IMR-90 (cell line): ENCODE measurements at regions not wholly inside any gene's neighbourhood (a gene's known extent, or its start where the extent isn't known, plus 50 kb on each side); places are given as distances from the start of the nearest gene placed in this dataset.

Source experiments
- ATAC-seq: fragments of 200-7000 bp; cut with Tn5 transposase; 2 replicates; pipeline ENCODE4 v1.9.1; 2020; ENCODE audit warnings: low read depth, mild to moderate bottlenecking, moderate library complexity
- BruUV-seq: library from RNA; stranded (reverse); fragments of 400-500 nt; replicated peaks from 2 replicates; lab custom pipeline; 2021; lab: Mats Ljungman, UMichigan
- CTCF ChIA-PET: fragments of 300-600 bp; formaldehyde crosslinking; extraction: SDS; loops from one replicate; lab custom pipeline; 2021; ENCODE audit warnings: antibody characterized with exemption; lab: Yijun Ruan, JAX
- POLR2A ChIA-PET: fragments of 300-600 bp; sonication (Branson Sonifier 250); formaldehyde crosslinking; loops from one replicate; lab custom pipeline; 2022; ENCODE audit warnings: antibody characterized with exemption; ENCODE audit not compliant: unreplicated experiment; lab: Charles Lee
- DNase-seq: peaks from one replicate; pipeline ENCODE4 v3.0.0; 2013
- H2AFZ ChIP-seq: replicated peaks from 2 replicates; pipeline ENCODE3; 2013; ENCODE audit warnings: low read length, mild to moderate bottlenecking; ENCODE audit not compliant: poor library complexity
- H2AK5ac ChIP-seq: 2 replicates; pipeline ENCODE4 v1.6.1; 2013; ENCODE audit warnings: low read depth, low read length, inconsistent platforms
- H2AK9ac ChIP-seq: replicated peaks from 2 replicates; pipeline ENCODE3; 2013; ENCODE audit warnings: mild to moderate bottlenecking, low read depth, low read length, moderate library complexity; ENCODE audit not compliant: poor library complexity
- H2BK120ac ChIP-seq: 2 replicates; pipeline ENCODE4 v1.6.1; 2013; ENCODE audit warnings: low read depth, low read length, inconsistent platforms
- H2BK15ac ChIP-seq: 3 replicates; pipeline ENCODE4 v1.6.1; 2013; ENCODE audit warnings: low read depth, low read length, inconsistent platforms
- H2BK20ac ChIP-seq: 2 replicates; pipeline ENCODE4 v1.6.1; 2013; ENCODE audit warnings: low read depth, mild to moderate bottlenecking, inconsistent platforms, low read length, moderate library complexity
- H2BK5ac ChIP-seq: 2 replicates; pipeline ENCODE4 v1.6.1; 2013; ENCODE audit warnings: mild to moderate bottlenecking, low read depth, low read length, inconsistent platforms; ENCODE audit not compliant: poor library complexity, severe bottlenecking
- H3K14ac ChIP-seq: replicated peaks from 2 replicates; pipeline ENCODE4 v1.6.1; 2013; ENCODE audit warnings: low read depth, low read length, inconsistent platforms
- H3K18ac ChIP-seq: 2 replicates; pipeline ENCODE4 v1.6.1; 2013; ENCODE audit warnings: low read depth, low read length, control low read depth
- H3K23ac ChIP-seq: 2 replicates; pipeline ENCODE4 v1.6.1; 2013; ENCODE audit warnings: low read depth, low read length, inconsistent platforms
- H3K27ac ChIP-seq: 2 replicates; pipeline ENCODE4 v1.5.1; 2013; ENCODE audit warnings: mild to moderate bottlenecking, control low read depth, low read length; ENCODE audit not compliant: insufficient read depth
- H3K27me3 ChIP-seq: 2 replicates; pipeline ENCODE4 v1.6.1; 2013; ENCODE audit warnings: low read length; ENCODE audit not compliant: control insufficient read depth, insufficient read depth
- H3K36me3 ChIP-seq: 2 replicates; pipeline ENCODE4 v1.6.1; 2013; ENCODE audit warnings: low read length, mixed read lengths; ENCODE audit not compliant: control insufficient read depth, insufficient read depth
- H3K4ac ChIP-seq: 2 replicates; pipeline ENCODE4 v1.6.1; 2013; ENCODE audit warnings: low read depth, low read length, inconsistent platforms
- H3K4me1 ChIP-seq: 2 replicates; pipeline ENCODE4 v1.6.1; 2013; ENCODE audit warnings: low read length, mixed read lengths; ENCODE audit not compliant: control insufficient read depth, insufficient read depth
- H3K4me2 ChIP-seq: 2 replicates; pipeline ENCODE4 v1.6.1; 2013; ENCODE audit warnings: low read depth, mild to moderate bottlenecking, control low read depth, low read length, moderate library complexity
- H3K4me3 ChIP-seq: 2 replicates; pipeline ENCODE4 v1.5.1; 2013; ENCODE audit warnings: low read depth, mild to moderate bottlenecking, control low read depth, low read length, moderate library complexity; ENCODE audit not compliant: insufficient read depth
- H3K56ac ChIP-seq: 2 replicates; pipeline ENCODE4 v1.6.1; 2013; ENCODE audit warnings: low read length, inconsistent platforms; ENCODE audit not compliant: insufficient read depth; ENCODE audit errors: extremely low read depth
- H3K79me1 ChIP-seq, 2 experiments: 2 replicates each; pipeline ENCODE4 v1.6.1; 2013; ENCODE audit warnings: low read length in 2 of 2, inconsistent platforms in 1 of 2, low read depth in 1 of 2
- H3K9ac ChIP-seq: 2 replicates; pipeline ENCODE4 v1.6.1; 2013; ENCODE audit warnings: low read depth, low read length, control low read depth
- H3K9me1 ChIP-seq: 2 replicates; pipeline ENCODE4 v1.6.1; 2013; ENCODE audit warnings: low read length, inconsistent platforms; ENCODE audit not compliant: insufficient read depth
- H3K9me3 ChIP-seq: 2 replicates; pipeline ENCODE4 v1.6.1; 2013; ENCODE audit warnings: low read length; ENCODE audit not compliant: control insufficient read depth, insufficient read depth
- H4K20me1 ChIP-seq: 2 replicates; pipeline ENCODE4 v1.6.1; 2013; ENCODE audit warnings: low read length, inconsistent platforms; ENCODE audit not compliant: insufficient read depth
- H4K5ac ChIP-seq: 2 replicates; pipeline ENCODE4 v1.6.1; 2013; ENCODE audit warnings: mild to moderate bottlenecking, low read depth, low read length, control low read depth
- H4K8ac ChIP-seq, 2 experiments: 2 replicates each; pipeline ENCODE4 v1.6.1; 2013; ENCODE audit warnings: low read depth in 2 of 2, low read length in 2 of 2, control low read depth in 1 of 2, inconsistent platforms in 1 of 2
- H4K91ac ChIP-seq: 2 replicates; pipeline ENCODE4 v1.6.1; 2013; ENCODE audit warnings: low read depth, low read length, inconsistent platforms; ENCODE audit not compliant: insufficient read depth
- ELK1 ChIP-seq: fragments of 150-350 bp; IDR thresholded peaks from 2 replicates; pipeline ENCODE4 v1.6.1; 2016; ENCODE audit warnings: low read depth, mild to moderate bottlenecking, low read length, moderate library complexity, borderline replicate concordance
- MAZ ChIP-seq: IDR thresholded peaks from 2 replicates; pipeline ENCODE4 v1.6.1; 2012; ENCODE audit warnings: low read depth, mild to moderate bottlenecking, low read length, improper control_type of control experiment, moderate library complexity, borderline replicate concordance
- MXI1 ChIP-seq: IDR thresholded peaks from 2 replicates; pipeline ENCODE4 v1.6.1; 2012; ENCODE audit warnings: low read depth, mild to moderate bottlenecking, low read length, moderate library complexity, borderline replicate concordance
- RFX5 ChIP-seq: IDR thresholded peaks from 2 replicates; pipeline ENCODE4 v1.8.0; 2012; ENCODE audit warnings: low read depth, mild to moderate bottlenecking, low read length, moderate library complexity
- WGBS, 2 experiments: methylation state at CpG; one replicate each; pipeline versions ENCODE4 v1.1.5 to v1.1.7; 2013; ENCODE audit warnings: missing lambda C conversion rate in 2 of 2; ENCODE audit not compliant: insufficient read length in 1 of 2; ENCODE audit errors: extremely low coverage in 2 of 2; 5-methylcytosine and 5-hydroxymethylcytosine counted together
- dilution Hi-C: fragments of 300-500 bp; cut with HindIII; formaldehyde crosslinking; loops from one replicate; pipeline ENCODE4 v1.14.3; 2018; ENCODE audit warnings: low sequenced_read_pairs; ENCODE audit not compliant: unreplicated experiment
- in situ Hi-C: fragments of 300-500 bp; cut with MboI; formaldehyde crosslinking; loops from 3 replicates; pipeline ENCODE4 v1.14.3; 2019; ENCODE audit warnings: low sequenced_read_pairs, inconsistent platforms, mixed read lengths
- intact Hi-C: fragments of 100-400 bp; cut with micrococcal nuclease; formaldehyde crosslinking; loops from 2 replicates; pipeline ENCODE4 v1.10.0; 2022

GRCh38 chr3:152056987-152057386, 183.5 kb downstream of the SUCNR1 start:
- Histone ChIP-seq H4K91ac (no peak overlapping the region), H2BK5ac (no peak overlapping the region), H3K4me3 (no peak overlapping the region), H3K36me3 (no peaks in the 10 kb centered on the region), H2AK9ac (no peak overlapping the region), H3K4ac (no peak overlapping the region), H2BK120ac (no peak overlapping the region), H3K4me1 (peaks cover 3% of the 10 kb centered on the region; the same call in 1 of the 2 replicates), H2BK15ac (0 out of 3 replicates have a peak overlapping the region, but pooled peaks have one; percentile 58), H2AFZ (no peak overlapping the region), H3K18ac (peak overlapping the region; percentile 39; the same call in 1 of the 2 replicates), H3K79me1 (no peaks in the 10 kb centered on the region), H3K4me2 (no peak overlapping the region), H3K9ac (no peak overlapping the region), H4K5ac (no peak overlapping the region; the same call in 1 of the 2 replicates), H3K23ac (0 out of 2 replicates have a peak overlapping the region, but pooled peaks have one; percentile 43), H2AK5ac (no peak overlapping the region), H3K56ac (no peak overlapping the region), H4K20me1 (no peaks in the 10 kb centered on the region), H4K8ac (no peak overlapping the region), H3K14ac (no peak overlapping the region), H2BK20ac (no peak overlapping the region), H3K9me3 (no peaks in the 10 kb centered on the region), H3K27me3 (no peaks in the 10 kb centered on the region), H3K27ac (no peak overlapping the region), H3K9me1 (no peaks in the 10 kb centered on the region; the same call in none of the 2 replicates)
- ChIA-PET POLR2A (no interaction called here), CTCF (no interaction called here)
- in situ Hi-C loops (no loop called here), dilution Hi-C loops (no loop called here), intact Hi-C loops (no loop called here)
- DNase-seq (no peak), ATAC-seq (no peak)
- no TSS peak for BruUV-seq
- WGBS, 2 experiments = no CpG with 5 or more reads among the region's 3 CpGs
- TF ChIP-seq MXI1 = no peak
- no peak for TF ChIP-seq RFX5
- TF ChIP-seq MAZ = no peak
- TF ChIP-seq ELK1 = no peak
